Karpas-422 (cell line): ENCODE measurements at regions not wholly inside any gene's neighbourhood (a gene's known extent, or its start where the extent isn't known, plus 50 kb on each side); places are given as distances from the start of the nearest gene placed in this dataset.

Experiments used
- DNase-seq: peaks from one replicate; pipeline ENCODE4 v3.0.0-alpha.2; 2015
- H2AFZ ChIP-seq: fragments of 200-600 bp; sonication (generic); 2 replicates; pipeline ENCODE4 v1.6.1; 2014; ENCODE audit warnings: antibody characterized with exemption, low read length, mixed read lengths
- H3K27ac ChIP-seq: fragments of 200-600 bp; sonication (generic); 2 replicates; pipeline ENCODE4 v1.5.1; 2014; ENCODE audit warnings: mild to moderate bottlenecking, low read length, moderate library complexity
- H3K27me3 ChIP-seq: fragments of 200-600 bp; sonication (generic); 2 replicates; pipeline ENCODE4 v1.6.1; 2014; ENCODE audit warnings: low read length, mixed read lengths
- H3K36me3 ChIP-seq: fragments of 200-600 bp; sonication (generic); 2 replicates; pipeline ENCODE4 v1.6.1; 2014; ENCODE audit warnings: low read length, mixed read lengths; ENCODE audit not compliant: insufficient read depth
- H3K4me1 ChIP-seq: fragments of 200-600 bp; sonication (generic); 2 replicates; pipeline ENCODE4 v1.6.1; 2014; ENCODE audit warnings: mild to moderate bottlenecking, low read length, mixed read lengths
- H3K4me2 ChIP-seq: fragments of 200-600 bp; sonication (generic); 2 replicates; pipeline ENCODE4 v1.6.1; 2014; ENCODE audit warnings: low read length, low read depth, mild to moderate bottlenecking; ENCODE audit not compliant: poor library complexity, severe bottlenecking
- H3K4me3 ChIP-seq: fragments of 200-600 bp; sonication (generic); 2 replicates; pipeline ENCODE4 v1.5.1; 2014; ENCODE audit warnings: mild to moderate bottlenecking, antibody characterized with exemption, low read length, mixed read lengths
- H3K79me2 ChIP-seq: fragments of 200-600 bp; sonication (generic); 2 replicates; pipeline ENCODE4 v1.6.1; 2014; ENCODE audit warnings: mild to moderate bottlenecking, low read length, mixed read lengths
- H3K9ac ChIP-seq: fragments of 200-600 bp; sonication (generic); 2 replicates; pipeline ENCODE4 v1.6.0; 2014; ENCODE audit warnings: low read length
- H3K9me2 ChIP-seq: fragments of 200-600 bp; sonication (generic), shearing (Covaris generic); replicated peaks from 2 replicates; pipeline ENCODE4 v1.6.0; 2014; ENCODE audit warnings: mild to moderate bottlenecking, low read length, moderate library complexity; ENCODE audit not compliant: insufficient read depth
- H3K9me3 ChIP-seq: fragments of 300-700, 200-600 bp; sonication (generic); 2 replicates; pipeline ENCODE4 v1.6.1; 2014; ENCODE audit warnings: low read length, mixed read lengths
- H4K20me1 ChIP-seq: fragments of 200-600 bp; sonication (generic); 2 replicates; pipeline ENCODE4 v1.6.1; 2014; ENCODE audit warnings: mild to moderate bottlenecking, antibody characterized with exemption, low read length, low read depth; ENCODE audit not compliant: insufficient read depth

DNA sequence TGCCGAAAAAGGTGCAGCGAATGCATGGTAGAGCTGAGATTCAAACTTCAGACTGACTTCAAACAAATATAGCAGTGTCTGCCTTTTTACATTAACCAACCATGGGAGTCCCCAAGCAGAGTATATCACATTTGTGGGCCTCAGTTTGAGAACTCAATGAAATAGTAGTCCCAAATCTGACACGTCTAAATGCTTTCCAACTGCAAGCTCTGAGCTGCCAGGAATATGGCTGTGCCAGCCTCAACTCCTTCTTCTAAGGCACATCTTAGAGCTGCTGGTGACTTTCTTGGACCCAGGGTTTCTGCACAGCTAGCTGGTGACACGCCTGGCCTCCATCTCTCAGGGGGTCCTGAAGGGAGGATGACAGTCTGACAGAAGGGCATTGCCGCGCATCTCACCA lies 78.8 kb upstream of the SLC2A1 start:
- Histone ChIP-seq H3K9me3 (no peaks in the 10 kb centered on the region), H3K79me2 (no peaks in the 10 kb centered on the region), H3K27ac (no peak overlapping the region), H3K36me3 (no peaks in the 10 kb centered on the region), H3K9ac (no peak overlapping the region), H3K27me3 (no peaks in the 10 kb centered on the region), H3K4me2 (no peak overlapping the region), H3K4me3 (no peak overlapping the region), H4K20me1 (no peaks in the 10 kb centered on the region), H2AFZ (no peak overlapping the region), H3K9me2 (no peaks in the 10 kb centered on the region), H3K4me1 (no peaks in the 10 kb centered on the region)
- no peak for DNase-seq

GRCh38 chr1:43036932-43037331 lies 78.3 kb upstream of the SLC2A1 start:
- Histone ChIP-seq H3K9me2 (no peaks in the 10 kb centered on the region), H3K9me3 (no peaks in the 10 kb centered on the region), H3K4me2 (no peak overlapping the region), H3K4me3 (no peak overlapping the region), H3K4me1 (no peaks in the 10 kb centered on the region), H3K36me3 (no peaks in the 10 kb centered on the region), H4K20me1 (no peaks in the 10 kb centered on the region), H3K27ac (no peak overlapping the region), H3K9ac (no peak overlapping the region), H3K27me3 (no peaks in the 10 kb centered on the region), H2AFZ (no peak overlapping the region), H3K79me2 (no peaks in the 10 kb centered on the region)
- no peak for DNase-seq

GRCh38 chr1:43035821-43036741 lies 77.4 kb upstream of the SLC2A1 start:
- H2AFZ ChIP-seq: no peak overlapping the region
- no peaks in the 10 kb centered on the region for H4K20me1 ChIP-seq
- H3K79me2 ChIP-seq: no peaks in the 10 kb centered on the region
- no peak overlapping the region for H3K4me3 ChIP-seq
- no peaks in the 10 kb centered on the region for H3K27me3 ChIP-seq
- no peak overlapping the region for H3K27ac ChIP-seq
- H3K9me3 ChIP-seq: no peaks in the 10 kb centered on the region
- no peaks in the 10 kb centered on the region for H3K36me3 ChIP-seq
- H3K4me2 ChIP-seq: no peak overlapping the region
- H3K4me1 ChIP-seq: no peaks in the 10 kb centered on the region
- no peak for DNase-seq
- no peaks in the 10 kb centered on the region for H3K9me2 ChIP-seq
- no peak overlapping the region for H3K9ac ChIP-seq

DNA sequence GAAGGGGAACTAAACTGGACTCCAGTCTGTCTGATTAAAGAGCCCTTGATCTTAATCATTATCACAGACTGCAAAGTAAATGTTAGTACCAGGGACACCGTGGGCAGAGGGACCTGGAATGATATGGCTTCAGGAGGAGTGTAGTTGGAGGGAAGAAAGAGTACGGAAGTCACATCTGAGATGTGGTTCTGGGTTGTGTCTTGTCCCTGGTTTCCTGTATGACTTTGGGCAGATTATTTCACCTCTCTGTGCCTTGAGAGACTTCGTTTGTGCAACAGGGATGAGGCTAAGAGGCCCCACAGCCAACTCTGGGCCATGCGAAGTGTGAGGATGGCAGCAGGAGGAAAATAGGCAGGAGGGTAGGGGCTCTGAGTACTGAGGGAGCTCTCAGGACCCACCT lies 76.1 kb upstream of the SLC2A1 start:
- H3K27me3 ChIP-seq: no peaks in the 10 kb centered on the region
- DNase-seq: no peak
- H4K20me1 ChIP-seq: no peaks in the 10 kb centered on the region
- no peaks in the 10 kb centered on the region for H3K4me1 ChIP-seq
- H3K27ac ChIP-seq: no peak overlapping the region
- H3K4me2 ChIP-seq: no peak overlapping the region
- H3K9me3 ChIP-seq: no peaks in the 10 kb centered on the region
- no peak overlapping the region for H2AFZ ChIP-seq
- no peaks in the 10 kb centered on the region for H3K9me2 ChIP-seq
- H3K9ac ChIP-seq: no peak overlapping the region
- H3K79me2 ChIP-seq: no peaks in the 10 kb centered on the region
- H3K36me3 ChIP-seq: no peaks in the 10 kb centered on the region
- H3K4me3 ChIP-seq: no peak overlapping the region

- Histone ChIP-seq H3K4me2 (no peak overlapping the region), H2AFZ (no peak overlapping the region), H3K9me3 (no peaks in the 10 kb centered on the region), H3K27me3 (no peaks in the 10 kb centered on the region), H3K4me1 (no peaks in the 10 kb centered on the region), H3K36me3 (no peaks in the 10 kb centered on the region), H4K20me1 (no peaks in the 10 kb centered on the region), H3K27ac (no peak overlapping the region), H3K9me2 (no peaks in the 10 kb centered on the region), H3K79me2 (no peaks in the 10 kb centered on the region), H3K9ac (no peak overlapping the region), H3K4me3 (no peak overlapping the region)
- no peak for DNase-seq
Observed at GRCh38 chr1:43034195-43034658, 75.6 kb upstream of the SLC2A1 start.

- H3K9me3 ChIP-seq: no peaks in the 10 kb centered on the region
- H3K27me3 ChIP-seq: no peaks in the 10 kb centered on the region
- H3K4me3 ChIP-seq: no peak overlapping the region
- H3K9ac ChIP-seq: no peak overlapping the region
- DNase-seq: no peak
- no peak overlapping the region for H3K27ac ChIP-seq
- H4K20me1 ChIP-seq: no peaks in the 10 kb centered on the region
- no peaks in the 10 kb centered on the region for H3K4me1 ChIP-seq
- H3K4me2 ChIP-seq: no peak overlapping the region
- H2AFZ ChIP-seq: no peak overlapping the region
- no peaks in the 10 kb centered on the region for H3K79me2 ChIP-seq
- no peaks in the 10 kb centered on the region for H3K36me3 ChIP-seq
- no peaks in the 10 kb centered on the region for H3K9me2 ChIP-seq
Observed at GRCh38 chr1:43031316-43032203, 72.9 kb upstream of the SLC2A1 start.

- H3K79me2 ChIP-seq: no peaks in the 10 kb centered on the region
- no peak overlapping the region for H3K4me2 ChIP-seq
- no peaks in the 10 kb centered on the region for H4K20me1 ChIP-seq
- H3K9ac ChIP-seq: no peak overlapping the region
- no peaks in the 10 kb centered on the region for H3K9me3 ChIP-seq
- H3K4me3 ChIP-seq: no peak overlapping the region
- DNase-seq: no peak
- no peak overlapping the region for H2AFZ ChIP-seq
- no peaks in the 10 kb centered on the region for H3K9me2 ChIP-seq
- H3K4me1 ChIP-seq: no peaks in the 10 kb centered on the region
- H3K27ac ChIP-seq: no peak overlapping the region
- no peaks in the 10 kb centered on the region for H3K27me3 ChIP-seq
- no peaks in the 10 kb centered on the region for H3K36me3 ChIP-seq
Observed at GRCh38 chr1:43024905-43025304, 66.2 kb upstream of the SLC2A1 start.
